Fibroblast of the aortic adventitia (primary cell): ENCODE measurements at regions not wholly inside any gene's neighbourhood (a gene's known extent, or its start where the extent isn't known, plus 50 kb on each side); places are given as distances from the start of the nearest gene placed in this dataset.

ENCODE experiments used
- DNase-seq: peaks from one replicate; pipeline ENCODE4 v3.0.0-alpha.2; 2010; ENCODE audit warnings: low read depth
- H3K4me3 ChIP-seq: 2 replicates; pipeline ENCODE4 v1.5.1; 2011; ENCODE audit warnings: low read depth, mild to moderate bottlenecking, control low read depth, low read length, moderate library complexity
- TF ChIP-seq, protein P1 (sequence below): IDR thresholded peaks from 2 replicates; pipeline ENCODE4 v1.5.1; 2011; ENCODE audit warnings: mild to moderate bottlenecking, low read length, control low read depth, inconsistent platforms; ENCODE audit not compliant: insufficient read depth

DNA sequence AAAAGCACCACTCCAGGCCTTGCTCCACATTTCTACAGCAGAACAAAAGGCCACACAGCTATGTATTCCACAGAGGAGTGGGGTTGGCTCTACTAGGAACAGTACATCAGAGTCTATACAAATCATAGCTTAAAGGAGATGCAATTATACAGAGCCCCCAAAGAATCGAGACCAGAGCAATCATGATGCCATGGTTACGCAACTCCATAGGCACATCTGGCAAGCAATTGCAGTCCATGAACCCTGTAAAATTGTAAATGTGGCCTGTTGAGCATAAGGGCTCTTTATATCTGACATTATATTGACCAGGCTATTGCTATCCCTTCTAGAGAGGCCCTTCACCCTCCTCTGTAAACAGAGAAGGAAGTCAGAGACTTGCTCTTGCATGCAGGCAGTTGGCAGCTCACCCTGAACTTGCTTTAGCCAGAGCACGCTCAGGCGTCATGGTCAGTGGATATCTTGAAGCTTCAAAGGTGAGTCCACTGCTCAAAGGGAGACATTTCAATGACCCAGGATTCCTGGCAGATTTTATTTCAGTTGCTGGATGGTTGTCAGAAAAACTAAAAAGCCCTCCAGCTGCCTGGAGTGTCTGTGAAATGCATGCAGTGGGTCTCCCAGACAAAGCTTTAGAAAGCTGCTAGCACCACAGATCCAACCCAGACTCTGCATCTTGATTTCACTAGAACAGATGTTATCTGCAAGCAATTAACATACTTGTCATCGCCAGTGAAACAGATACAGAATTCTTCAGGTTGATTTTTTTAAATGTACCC, 357.2 kb downstream of the CENPW start:
- TF ChIP-seq, protein P1, sequence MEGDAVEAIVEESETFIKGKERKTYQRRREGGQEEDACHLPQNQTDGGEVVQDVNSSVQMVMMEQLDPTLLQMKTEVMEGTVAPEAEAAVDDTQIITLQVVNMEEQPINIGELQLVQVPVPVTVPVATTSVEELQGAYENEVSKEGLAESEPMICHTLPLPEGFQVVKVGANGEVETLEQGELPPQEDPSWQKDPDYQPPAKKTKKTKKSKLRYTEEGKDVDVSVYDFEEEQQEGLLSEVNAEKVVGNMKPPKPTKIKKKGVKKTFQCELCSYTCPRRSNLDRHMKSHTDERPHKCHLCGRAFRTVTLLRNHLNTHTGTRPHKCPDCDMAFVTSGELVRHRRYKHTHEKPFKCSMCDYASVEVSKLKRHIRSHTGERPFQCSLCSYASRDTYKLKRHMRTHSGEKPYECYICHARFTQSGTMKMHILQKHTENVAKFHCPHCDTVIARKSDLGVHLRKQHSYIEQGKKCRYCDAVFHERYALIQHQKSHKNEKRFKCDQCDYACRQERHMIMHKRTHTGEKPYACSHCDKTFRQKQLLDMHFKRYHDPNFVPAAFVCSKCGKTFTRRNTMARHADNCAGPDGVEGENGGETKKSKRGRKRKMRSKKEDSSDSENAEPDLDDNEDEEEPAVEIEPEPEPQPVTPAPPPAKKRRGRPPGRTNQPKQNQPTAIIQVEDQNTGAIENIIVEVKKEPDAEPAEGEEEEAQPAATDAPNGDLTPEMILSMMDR = no peak
- DNase-seq = peak; percentile 32
- no peak overlapping the region for H3K4me3 ChIP-seq

DNA sequence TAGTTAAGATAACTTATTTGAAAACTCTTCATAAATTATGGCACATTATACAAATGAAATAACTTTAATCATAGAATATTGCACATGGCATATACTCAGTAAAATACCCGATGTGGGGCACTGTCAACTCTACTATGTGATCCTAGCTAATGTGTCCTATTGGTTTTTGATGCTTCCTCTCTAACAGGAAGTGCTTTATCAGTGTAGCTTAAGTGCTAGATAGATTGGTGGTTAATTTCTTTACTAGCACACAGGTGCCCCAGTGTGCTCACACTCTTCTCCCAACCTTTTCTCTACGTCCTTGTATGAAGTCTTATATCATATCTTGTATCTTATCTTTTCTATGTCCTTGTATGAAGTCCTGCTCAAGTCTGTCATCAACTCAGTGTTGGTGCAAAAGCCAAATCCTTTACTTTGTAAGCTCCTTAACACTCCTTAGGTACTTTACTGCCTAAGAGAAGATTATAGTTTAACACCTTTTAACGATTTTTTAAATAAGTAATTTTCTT, 358.9 kb downstream of the CENPW start:
- DNase-seq = no peak
- TF ChIP-seq, protein P1 = no peak
- no peak overlapping the region for H3K4me3 ChIP-seq

DNA sequence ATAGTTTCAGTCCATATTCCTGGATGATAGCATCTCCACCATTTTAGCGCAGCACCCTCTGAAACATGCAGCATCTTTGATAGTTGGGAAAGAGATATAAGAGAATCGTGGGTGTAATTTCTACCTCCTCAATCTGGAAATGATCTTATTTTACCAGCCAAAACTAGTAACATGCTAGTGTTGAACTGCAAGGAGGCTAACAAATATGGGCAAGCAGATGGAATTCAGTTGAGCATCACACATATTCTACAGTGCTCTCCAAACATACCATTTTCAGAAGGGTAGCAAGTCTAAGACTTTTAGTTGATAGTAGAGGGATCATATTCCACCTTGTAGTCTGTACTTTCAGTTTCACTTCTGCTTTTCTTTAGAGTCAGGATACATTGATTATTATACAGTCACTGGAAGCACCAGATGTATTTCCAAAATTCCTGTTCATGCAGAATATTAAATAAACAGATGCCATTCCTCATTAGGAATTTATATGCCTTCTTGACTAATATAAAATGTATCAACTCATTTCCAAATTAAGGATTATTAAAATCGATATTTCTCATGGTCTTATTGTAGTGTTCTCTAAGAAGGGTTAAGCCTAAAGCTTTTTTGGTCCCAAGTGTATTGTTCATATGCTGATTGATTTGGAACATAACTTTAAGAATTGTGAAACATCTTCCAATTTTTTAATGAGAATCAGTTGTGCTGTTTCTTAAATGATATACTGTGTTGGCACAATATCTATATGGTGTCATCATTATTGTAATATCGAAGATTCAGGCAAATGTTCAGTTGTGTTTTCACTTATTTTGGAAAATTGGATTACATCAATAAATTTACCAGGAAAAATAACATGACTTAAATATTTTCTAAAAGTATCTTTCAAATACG, 362.0 kb downstream of the CENPW start:
- DNase-seq = peak; percentile 27
- TF ChIP-seq, protein P1 = no peak
- no peak overlapping the region for H3K4me3 ChIP-seq

DNA sequence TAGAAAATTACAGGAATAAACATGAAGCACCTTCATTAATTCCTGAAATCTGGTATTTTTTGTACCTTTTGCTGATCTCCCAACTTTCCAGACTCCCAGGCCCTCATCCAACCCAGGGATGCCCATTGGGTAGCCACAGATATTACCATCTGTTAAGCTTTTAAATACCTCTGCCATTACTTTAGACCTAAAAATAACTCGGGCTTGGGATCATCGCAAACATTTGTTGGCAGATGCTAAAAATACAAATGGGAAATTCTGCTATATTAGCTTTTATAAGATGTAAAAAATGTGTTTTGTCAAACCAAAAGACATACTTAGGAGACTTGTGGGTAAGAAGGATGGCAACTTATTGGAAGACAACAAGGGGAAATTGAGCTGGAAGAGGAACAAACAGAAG, 376.1 kb downstream of the CENPW start:
- TF ChIP-seq, protein P1 = no peak
- peak; percentile 33 for DNase-seq

DNA sequence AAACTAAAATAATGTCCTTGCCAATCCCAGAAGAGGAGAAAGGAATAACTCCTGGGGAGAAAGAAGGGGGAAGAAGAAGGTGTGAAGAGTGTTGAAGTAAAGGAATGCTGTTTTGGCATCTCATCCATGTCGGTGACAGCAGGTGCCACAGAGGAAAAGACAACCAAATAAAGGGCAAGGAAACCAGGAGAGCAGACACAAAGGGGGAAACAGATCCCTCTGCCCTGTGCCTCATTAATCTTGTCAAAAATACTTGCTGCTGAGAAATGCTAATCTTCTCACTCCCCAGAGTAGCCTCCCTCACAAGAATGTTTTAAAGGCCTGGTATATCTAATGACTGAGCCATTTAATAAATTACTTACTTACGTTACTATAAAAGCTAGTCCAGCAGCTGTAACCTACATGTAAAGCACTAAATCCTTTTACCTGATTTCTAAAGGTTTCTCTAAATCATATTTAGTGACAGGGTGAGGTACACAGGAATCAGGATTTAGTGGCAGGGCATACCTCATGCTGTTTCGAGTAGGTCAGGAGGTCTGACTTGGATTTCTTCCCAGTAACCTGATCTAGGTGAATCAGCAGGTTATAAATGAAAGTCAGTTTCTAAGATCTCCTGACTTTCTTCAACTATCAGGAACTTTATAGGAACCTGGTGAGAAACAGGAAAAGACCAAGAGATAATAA, 377.1 kb downstream of the CENPW start:
- TF ChIP-seq, protein P1 = no peak
- no peak for DNase-seq
- no peak overlapping the region for H3K4me3 ChIP-seq

More for the DNA sequence above, 376.1 kb downstream of the CENPW start:
- no peak overlapping the region for H3K4me3 ChIP-seq

DNA sequence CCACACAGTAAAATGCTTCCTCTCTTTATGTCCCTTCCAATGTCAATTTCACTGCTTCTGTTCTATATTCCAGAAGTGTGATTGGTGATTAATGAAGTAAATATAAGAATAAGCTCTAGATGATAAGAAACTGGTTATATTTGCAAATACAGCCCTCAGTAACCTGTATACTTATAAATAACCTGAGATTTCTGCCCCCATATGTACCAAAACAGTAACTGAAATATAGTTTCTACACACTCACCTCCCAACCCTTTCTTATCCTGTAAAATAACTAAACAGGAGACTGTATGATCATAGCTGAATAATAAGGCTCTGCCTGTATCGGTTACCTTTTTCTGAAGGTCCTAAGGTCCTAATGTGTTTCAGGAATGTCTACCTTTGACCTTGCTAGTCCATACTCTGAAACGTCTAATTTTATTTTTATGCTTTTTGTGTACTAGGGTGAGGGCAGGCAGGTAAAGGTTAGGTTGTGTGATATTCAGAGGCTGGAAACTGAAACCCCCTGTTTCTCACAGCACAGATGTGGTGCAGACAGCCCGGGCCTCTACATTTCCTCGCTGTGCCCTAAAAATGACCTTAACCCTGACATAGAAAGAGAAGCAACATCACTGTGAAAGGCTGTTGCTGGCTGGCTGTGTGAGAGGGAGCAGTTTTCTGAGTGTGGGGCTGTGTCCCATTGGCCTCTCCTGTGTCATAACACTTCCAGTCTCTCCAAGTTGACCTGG, 378.8 kb downstream of the CENPW start:
- DNase-seq = no peak
- H3K4me3 ChIP-seq = no peak overlapping the region
- TF ChIP-seq, protein P1 = no peak
